ENCODE measurements at regions not wholly inside any gene's neighbourhood (a gene's known extent, or its start where the extent isn't known, plus 50 kb on each side); places are given as distances from the start of the nearest gene placed in this dataset.

GRCh38 chr11:70539360-70540095 is 141.2 kb downstream of the CTTN start:
- Mint-ChIP-seq H3K4me1 (ENCODE audit: low read depth in 2 of 2) (no peaks in the 10 kb centered on the region), H3K4me3 (no peak overlapping the region), H3K27me3 (no peaks in the 10 kb centered on the region), H3K27ac (no peak overlapping the region), H3K36me3 (ENCODE audit: insufficient read depth) (no peaks in the 10 kb centered on the region), H3K9me3 (no peaks in the 10 kb centered on the region)
- no peak for ATAC-seq (replicated peaks)
- no peak for DNase-seq

GRCh38 chr11:70540196-70540595 is 141.9 kb downstream of the CTTN start:
- Mint-ChIP-seq H3K4me3 (no peak overlapping the region), H3K36me3 (ENCODE audit: insufficient read depth) (no peaks in the 10 kb centered on the region), H3K4me1 (ENCODE audit: low read depth in 2 of 2) (no peaks in the 10 kb centered on the region), H3K9me3 (no peaks in the 10 kb centered on the region), H3K27me3 (peaks cover 0 to under 1% of the 10 kb centered on the region in 2 donors), H3K27ac (no peak overlapping the region)
- ATAC-seq (replicated peaks): no peak
- no peak for DNase-seq

GRCh38 chr11:70541176-70541575 is 142.8 kb downstream of the CTTN start:
- no peak for ATAC-seq (replicated peaks)
- Mint-ChIP-seq H3K9me3 (no peaks in the 10 kb centered on the region), H3K27ac (no peak overlapping the region), H3K27me3 (peaks cover 0 to 9% of the 10 kb centered on the region in 2 donors), H3K36me3 (ENCODE audit: insufficient read depth) (no peaks in the 10 kb centered on the region), H3K4me3 (no peak overlapping the region), H3K4me1 (ENCODE audit: low read depth in 2 of 2) (no peaks in the 10 kb centered on the region)
- no peak for DNase-seq

- no peaks in the 10 kb centered on the region for H3K4me1 Mint-ChIP-seq (ENCODE audit: low read depth in 2 of 2)
These were observed 143.4 kb downstream of the CTTN start for GRCh38 chr11:70541699-70542098.

GRCh38 chr11:70542406-70542805 is 144.1 kb downstream of the CTTN start:
- Mint-ChIP-seq H3K27me3 (peaks cover 0 to 22% of the 10 kb centered on the region in 2 donors), H3K4me3 (no peak overlapping the region), H3K9me3 (no peaks in the 10 kb centered on the region), H3K36me3 (ENCODE audit: insufficient read depth) (no peaks in the 10 kb centered on the region), H3K4me1 (ENCODE audit: low read depth in 2 of 2) (no peaks in the 10 kb centered on the region), H3K27ac (no peak overlapping the region)
- ATAC-seq (replicated peaks): no peak
- no peak for DNase-seq

More at GRCh38 chr11:70541699-70542098, 143.4 kb downstream of the CTTN start:
- no peak overlapping the region for H3K27ac Mint-ChIP-seq
- ATAC-seq (replicated peaks) (no peak), DNase-seq (no peak)
- H3K27me3 Mint-ChIP-seq: peaks cover 0 to 15% of the 10 kb centered on the region in 2 donors
- no peak overlapping the region for H3K4me3 Mint-ChIP-seq
- no peaks in the 10 kb centered on the region for H3K36me3 Mint-ChIP-seq (ENCODE audit: insufficient read depth)
- no peaks in the 10 kb centered on the region for H3K9me3 Mint-ChIP-seq

GRCh38 chr11:70542811-70543210 is 144.5 kb downstream of the CTTN start:
- Mint-ChIP-seq H3K9me3 (no peaks in the 10 kb centered on the region), H3K4me3 (no peak overlapping the region), H3K27me3 (peaks cover 0 to 23% of the 10 kb centered on the region in 2 donors), H3K27ac (no peak overlapping the region), H3K36me3 (ENCODE audit: insufficient read depth) (no peaks in the 10 kb centered on the region), H3K4me1 (ENCODE audit: low read depth in 2 of 2) (no peaks in the 10 kb centered on the region)
- DNase-seq: no peak
- no peak for ATAC-seq (replicated peaks)

- Mint-ChIP-seq H3K27ac (no peak overlapping the region), H3K27me3 (peaks cover 7 to 31% of the 10 kb centered on the region in 2 donors)
These were observed 145.3 kb downstream of the CTTN start for GRCh38 chr11:70543611-70544010.

GRCh38 chr11:70544067-70544773 is 145.9 kb downstream of the CTTN start:
- no peak overlapping the region for H3K27ac Mint-ChIP-seq
- peaks cover 7 to 33% of the 10 kb centered on the region in 2 donors for H3K27me3 Mint-ChIP-seq
- no peaks in the 10 kb centered on the region for H3K4me1 Mint-ChIP-seq (ENCODE audit: low read depth in 2 of 2)
- no peaks in the 10 kb centered on the region for H3K36me3 Mint-ChIP-seq (ENCODE audit: insufficient read depth)
- ATAC-seq (replicated peaks): no peak
- H3K4me3 Mint-ChIP-seq: no peak overlapping the region
- no peak for DNase-seq
- H3K9me3 Mint-ChIP-seq: no peaks in the 10 kb centered on the region

More at GRCh38 chr11:70543611-70544010, 145.3 kb downstream of the CTTN start:
- DNase-seq: no peak
- H3K4me3 Mint-ChIP-seq: no peak overlapping the region
- H3K9me3 Mint-ChIP-seq: no peaks in the 10 kb centered on the region
- no peak for ATAC-seq (replicated peaks)
- no peaks in the 10 kb centered on the region for H3K36me3 Mint-ChIP-seq (ENCODE audit: insufficient read depth)
- H3K4me1 Mint-ChIP-seq (ENCODE audit: low read depth in 2 of 2): no peaks in the 10 kb centered on the region

GRCh38 chr11:70544774-70545609 is 146.7 kb downstream of the CTTN start:
- DNase-seq: no peak
- Mint-ChIP-seq H3K27me3 (peaks cover 7 to 33% of the 10 kb centered on the region in 2 donors), H3K4me3 (no peak overlapping the region), H3K9me3 (no peaks in the 10 kb centered on the region), H3K36me3 (ENCODE audit: insufficient read depth) (no peaks in the 10 kb centered on the region), H3K27ac (no peak overlapping the region), H3K4me1 (ENCODE audit: low read depth in 2 of 2) (no peaks in the 10 kb centered on the region)
- no peak for ATAC-seq (replicated peaks)

- no peak overlapping the region for H3K4me3 Mint-ChIP-seq
- H3K9me3 Mint-ChIP-seq: no peaks in the 10 kb centered on the region
- H3K4me1 Mint-ChIP-seq (ENCODE audit: low read depth in 2 of 2): no peaks in the 10 kb centered on the region
- peaks cover 7 to 33% of the 10 kb centered on the region in 2 donors for H3K27me3 Mint-ChIP-seq
- H3K27ac Mint-ChIP-seq: no peak overlapping the region
- ATAC-seq (replicated peaks): no peak
- no peak for DNase-seq
- H3K36me3 Mint-ChIP-seq (ENCODE audit: insufficient read depth): no peaks in the 10 kb centered on the region
These were observed 147.2 kb downstream of the CTTN start for GRCh38 chr11:70545610-70545912.

- Mint-ChIP-seq H3K4me3 (no peak overlapping the region), H3K9me3 (no peaks in the 10 kb centered on the region), H3K27ac (no peak overlapping the region), H3K27me3 (peaks cover 7 to 33% of the 10 kb centered on the region in 2 donors), H3K36me3 (ENCODE audit: insufficient read depth) (no peaks in the 10 kb centered on the region), H3K4me1 (ENCODE audit: low read depth in 2 of 2) (no peaks in the 10 kb centered on the region)
- ATAC-seq (replicated peaks): no peak
- DNase-seq: no peak
These were observed 148.0 kb downstream of the CTTN start for GRCh38 chr11:70546191-70546940.

- H3K27me3 Mint-ChIP-seq: peaks cover 7 to 33% of the 10 kb centered on the region in 2 donors
- H3K36me3 Mint-ChIP-seq (ENCODE audit: insufficient read depth): no peaks in the 10 kb centered on the region
- no peak overlapping the region for H3K4me3 Mint-ChIP-seq
- no peaks in the 10 kb centered on the region for H3K4me1 Mint-ChIP-seq (ENCODE audit: low read depth in 2 of 2)
- DNase-seq (no peak), ATAC-seq (replicated peaks) (no peak)
- H3K27ac Mint-ChIP-seq: no peak overlapping the region
- H3K9me3 Mint-ChIP-seq: no peaks in the 10 kb centered on the region
These were observed 149.1 kb downstream of the CTTN start for GRCh38 chr11:70547386-70547785.

All from effector memory CD8-positive, alpha-beta T cell (primary cell).